ENCODE measurements at regions not wholly inside any gene's neighbourhood (a gene's known extent, or its start where the extent isn't known, plus 50 kb on each side); places are given as distances from the start of the nearest gene placed in this dataset.

DNA sequence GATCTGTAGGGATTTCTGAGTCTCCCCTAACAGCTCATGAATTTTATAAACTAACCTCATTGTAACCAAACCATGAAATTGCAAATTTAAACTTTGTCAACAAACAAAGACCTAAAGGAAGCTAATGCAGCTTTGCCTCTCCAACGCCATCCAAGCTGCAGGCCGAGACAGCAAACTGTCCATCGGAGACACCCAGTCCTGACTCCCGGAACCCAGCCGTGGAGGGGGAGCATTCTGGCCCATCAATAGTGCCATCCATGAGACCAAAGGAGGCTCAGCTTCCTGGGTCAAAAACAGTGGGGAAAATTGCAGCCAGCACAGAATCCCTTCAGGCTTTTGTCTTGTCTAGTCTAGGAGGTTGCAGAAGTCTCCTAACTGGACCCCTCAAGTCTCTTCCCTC is 147.6 kb upstream of the OPCML start:
- 1% methylated on average over 5 of the region's 5 CpGs for WGBS (ENCODE audit: insufficient coverage, low coverage, missing lambda C conversion rate)
- no peak for DNase-seq (ENCODE audit: extremely low read depth in 1 of 4, low spot score in 3 of 4)
- H3K4me2 ChIP-seq (ENCODE audit: insufficient read depth, low read length): no peak overlapping the region
- in situ Hi-C loops (cut with MboI): no loop called here
- POLR2A ChIA-PET: no interaction called here
- H3K9me1 ChIP-seq (ENCODE audit: control insufficient read depth, insufficient read depth, low read length): no peaks in the 10 kb centered on the region
- no peaks in the 10 kb centered on the region for H3K27me3 ChIP-seq (ENCODE audit: control insufficient read depth in 2 of 2, insufficient read depth in 2 of 2, low read length in 2 of 2)
- no peak overlapping the region for H2AFZ ChIP-seq (ENCODE audit: low read depth, low read length)
- H3K4me1 ChIP-seq (replicated peaks in 1 of 2; ENCODE audit: control insufficient read depth in 2 of 2, insufficient read depth in 2 of 2, low read length in 2 of 2): no peaks in the 10 kb centered on the region
- H3K4me3 ChIP-seq: no peak overlapping the region
- CTCF ChIA-PET (ENCODE audit: low intra/inter-chr PET ratio): no interaction called here
- no peaks in the 10 kb centered on the region for H4K20me1 ChIP-seq (replicated peaks; ENCODE audit: control insufficient read depth, insufficient read depth, low read length)
- TF ChIP-seq, protein P1, sequence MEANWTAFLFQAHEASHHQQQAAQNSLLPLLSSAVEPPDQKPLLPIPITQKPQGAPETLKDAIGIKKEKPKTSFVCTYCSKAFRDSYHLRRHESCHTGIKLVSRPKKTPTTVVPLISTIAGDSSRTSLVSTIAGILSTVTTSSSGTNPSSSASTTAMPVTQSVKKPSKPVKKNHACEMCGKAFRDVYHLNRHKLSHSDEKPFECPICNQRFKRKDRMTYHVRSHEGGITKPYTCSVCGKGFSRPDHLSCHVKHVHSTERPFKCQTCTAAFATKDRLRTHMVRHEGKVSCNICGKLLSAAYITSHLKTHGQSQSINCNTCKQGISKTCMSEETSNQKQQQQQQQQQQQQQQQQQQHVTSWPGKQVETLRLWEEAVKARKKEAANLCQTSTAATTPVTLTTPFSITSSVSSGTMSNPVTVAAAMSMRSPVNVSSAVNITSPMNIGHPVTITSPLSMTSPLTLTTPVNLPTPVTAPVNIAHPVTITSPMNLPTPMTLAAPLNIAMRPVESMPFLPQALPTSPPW (CRISPR knock-in tag; IDR thresholded peaks at IDR 0.05): no peak
- TF ChIP-seq RBFOX2 (IDR thresholded peaks at IDR 0.05; ENCODE audit: low read depth, low read length) (no peak), EWSR1 (IDR thresholded peaks at IDR 0.05; ENCODE audit: borderline replicate concordance, low read depth, partially characterized antibody) (no peak), CAMTA2 (CRISPR knock-in tag; conservative IDR thresholded peaks at IDR 0.05) (no peak), KDM4B (IDR thresholded peaks at IDR 0.05; ENCODE audit: borderline replicate concordance in 2 of 2, low read depth in 1 of 2) (no peak), LCOR (CRISPR knock-in tag; IDR thresholded peaks at IDR 0.05) (no peak), SMARCA4 (IDR thresholded peaks at IDR 0.05) (no peak), STAT5A (IDR thresholded peaks at IDR 0.05; ENCODE audit: borderline replicate concordance, low read length) (no peak), HNRNPUL1 (IDR thresholded peaks at IDR 0.05; ENCODE audit: low read length) (no peak), L3MBTL2 (IDR thresholded peaks at IDR 0.05) (no peak), NFRKB (IDR thresholded peaks at IDR 0.05; ENCODE audit: low read depth) (no peak), SMAD2 (IDR thresholded peaks at IDR 0.05; ENCODE audit: low read depth, low read length) (no peak), RAD51 (IDR thresholded peaks at IDR 0.05; ENCODE audit: borderline replicate concordance, low read depth) (no peak), ILK (tag; IDR thresholded peaks at IDR 0.05; ENCODE audit: borderline replicate concordance, low read depth) (no peak)
- TF ChIP-seq, protein P2, sequence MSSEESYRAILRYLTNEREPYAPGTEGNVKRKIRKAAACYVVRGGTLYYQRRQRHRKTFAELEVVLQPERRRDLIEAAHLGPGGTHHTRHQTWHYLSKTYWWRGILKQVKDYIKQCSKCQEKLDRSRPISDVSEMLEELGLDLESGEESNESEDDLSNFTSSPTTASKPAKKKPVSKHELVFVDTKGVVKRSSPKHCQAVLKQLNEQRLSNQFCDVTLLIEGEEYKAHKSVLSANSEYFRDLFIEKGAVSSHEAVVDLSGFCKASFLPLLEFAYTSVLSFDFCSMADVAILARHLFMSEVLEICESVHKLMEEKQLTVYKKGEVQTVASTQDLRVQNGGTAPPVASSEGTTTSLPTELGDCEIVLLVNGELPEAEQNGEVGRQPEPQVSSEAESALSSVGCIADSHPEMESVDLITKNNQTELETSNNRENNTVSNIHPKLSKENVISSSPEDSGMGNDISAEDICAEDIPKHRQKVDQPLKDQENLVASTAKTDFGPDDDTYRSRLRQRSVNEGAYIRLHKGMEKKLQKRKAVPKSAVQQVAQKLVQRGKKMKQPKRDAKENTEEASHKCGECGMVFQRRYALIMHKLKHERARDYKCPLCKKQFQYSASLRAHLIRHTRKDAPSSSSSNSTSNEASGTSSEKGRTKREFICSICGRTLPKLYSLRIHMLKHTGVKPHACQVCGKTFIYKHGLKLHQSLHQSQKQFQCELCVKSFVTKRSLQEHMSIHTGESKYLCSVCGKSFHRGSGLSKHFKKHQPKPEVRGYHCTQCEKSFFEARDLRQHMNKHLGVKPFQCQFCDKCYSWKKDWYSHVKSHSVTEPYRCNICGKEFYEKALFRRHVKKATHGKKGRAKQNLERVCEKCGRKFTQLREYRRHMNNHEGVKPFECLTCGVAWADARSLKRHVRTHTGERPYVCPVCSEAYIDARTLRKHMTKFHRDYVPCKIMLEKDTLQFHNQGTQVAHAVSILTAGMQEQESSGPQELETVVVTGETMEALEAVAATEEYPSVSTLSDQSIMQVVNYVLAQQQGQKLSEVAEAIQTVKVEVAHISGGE (CRISPR knock-in tag; IDR thresholded peaks at IDR 0.05): no peak
- H3K9ac ChIP-seq (ENCODE audit: insufficient read depth in 1 of 2, low read depth in 2 of 2, low read length in 2 of 2): no peak overlapping the region
- no peak for FAIRE-seq
- H3K79me2 ChIP-seq (ENCODE audit: control insufficient read depth, insufficient read depth, low read length): no peaks in the 10 kb centered on the region
- BruUV-seq (replicated peaks): no TSS peak
- intact Hi-C loops (cut with micrococcal nuclease): no loop called here
- no peak for ATAC-seq
- no peaks in the 10 kb centered on the region for H3K9me3 ChIP-seq (replicated peaks; ENCODE audit: control insufficient read depth, insufficient read depth, low read depth, low read length)
- no peak overlapping the region for H3K27ac ChIP-seq (ENCODE audit: extremely low read depth, low read depth, low read length)
- no peaks in the 10 kb centered on the region for H3K36me3 ChIP-seq (ENCODE audit: control insufficient read depth, insufficient read depth, low read length)
